ENCODE measurements at regions not wholly inside any gene's neighbourhood (a gene's known extent, or its start where the extent isn't known, plus 50 kb on each side); places are given as distances from the start of the nearest gene placed in this dataset.

- H3K9ac ChIP-seq (replicated peaks; ENCODE audit: extremely low read depth, insufficient read depth, low read length) = no peak overlapping the region
These were observed 226.7 kb upstream of the RUNX1 start for GRCh38 chr21:35275776-35276175.

DNA sequence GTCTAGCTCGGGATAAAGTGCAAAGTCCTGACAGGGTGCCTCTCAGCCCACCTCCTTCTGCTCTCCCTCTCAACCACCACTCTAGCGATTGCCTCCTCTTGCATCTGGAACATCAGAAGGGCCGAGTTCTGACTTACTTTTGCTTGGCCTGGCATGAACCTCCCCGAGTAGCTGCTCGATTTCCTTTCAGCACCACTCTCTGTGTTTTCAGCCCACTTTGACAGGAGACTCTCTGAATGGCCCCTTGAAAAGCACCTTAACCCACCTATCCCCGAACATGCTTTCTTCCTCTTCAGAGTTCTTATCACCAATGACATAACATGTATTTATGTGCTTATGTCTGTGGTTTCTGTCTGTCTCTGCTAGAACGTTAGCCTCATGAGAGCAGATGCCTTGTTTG lies 225.8 kb upstream of the RUNX1 start:
- CTCF ChIA-PET = no interaction called here
- no peak for DNase-seq (ENCODE audit: low read depth, low spot score)
- POLR2A ChIA-PET = no interaction called here
- intact Hi-C loops (cut with micrococcal nuclease) = no loop called here
- dilution Hi-C loops (cut with MboI; ENCODE audit: extremely low pct_ligation_motif_present, low sequenced_read_pairs) = no loop called here
- Histone ChIP-seq H3K4me2 (ENCODE audit: insufficient read depth, low read length) (no peak overlapping the region), H3K4me1 (ENCODE audit: control insufficient read depth, extremely low read depth, insufficient read depth, low read length) (no peaks in the 10 kb centered on the region), H4K20me1 (replicated peaks; ENCODE audit: control insufficient read depth, extremely low read depth, insufficient read depth, low read length) (no peaks in the 10 kb centered on the region), H3K9me1 (replicated peaks; ENCODE audit: control insufficient read depth, extremely low read depth, insufficient read depth, low read length) (no peaks in the 10 kb centered on the region), H3K79me2 (ENCODE audit: control insufficient read depth, insufficient read depth, low read length) (no peaks in the 10 kb centered on the region), H3K9me3 (replicated peaks; ENCODE audit: control insufficient read depth, insufficient read depth, low read length) (no peaks in the 10 kb centered on the region), H3K9ac (replicated peaks; ENCODE audit: extremely low read depth, insufficient read depth, low read length) (no peak overlapping the region), H3K27me3 (ENCODE audit: control insufficient read depth in 2 of 2, insufficient read depth in 2 of 2, low read length in 2 of 2) (no peaks in the 10 kb centered on the region), H3K36me3 (ENCODE audit: control insufficient read depth in 2 of 2, extremely low read depth in 1 of 2, insufficient read depth in 2 of 2, low read length in 2 of 2) (no peaks in the 10 kb centered on the region), H2AFZ (ENCODE audit: low read depth, low read length) (no peak overlapping the region), H3K27ac (ENCODE audit: insufficient read depth, low read depth, low read length) (no peak overlapping the region), H3K4me3 (replicated peaks in 1 of 3; ENCODE audit: insufficient read depth in 1 of 3, low read depth in 1 of 3, low read length in 3 of 3) (no peak overlapping the region)
- no peak for FAIRE-seq
- BruUV-seq (replicated peaks) = no TSS peak
- TF ChIP-seq POLR2A (IDR thresholded peaks at IDR 0.05; ENCODE audit: low read depth, low read length) = no peak
- TF ChIP-seq GATA2 (IDR thresholded peaks at IDR 0.05; ENCODE audit: insufficient read depth, insufficient read length, low read depth, low read length) = no peak
- no peak for TF ChIP-seq JUN (IDR thresholded peaks at IDR 0.05; ENCODE audit: borderline replicate concordance, insufficient read depth, insufficient read length, low read depth)
- TF ChIP-seq EZH2 (IDR thresholded peaks at IDR 0.05; ENCODE audit: borderline replicate concordance, low read depth, low read length, severe bottlenecking) = no peak
- no peak for TF ChIP-seq POLR2AphosphoS5 (IDR thresholded peaks at IDR 0.05; ENCODE audit: insufficient read depth, low read depth, low read length)
- TF ChIP-seq MAX (IDR thresholded peaks at IDR 0.05; ENCODE audit: insufficient read depth, insufficient read length) = no peak
- no peak for TF ChIP-seq MYC (IDR thresholded peaks at IDR 0.05; ENCODE audit: low read depth, low read length)
- TF ChIP-seq, protein P1, sequence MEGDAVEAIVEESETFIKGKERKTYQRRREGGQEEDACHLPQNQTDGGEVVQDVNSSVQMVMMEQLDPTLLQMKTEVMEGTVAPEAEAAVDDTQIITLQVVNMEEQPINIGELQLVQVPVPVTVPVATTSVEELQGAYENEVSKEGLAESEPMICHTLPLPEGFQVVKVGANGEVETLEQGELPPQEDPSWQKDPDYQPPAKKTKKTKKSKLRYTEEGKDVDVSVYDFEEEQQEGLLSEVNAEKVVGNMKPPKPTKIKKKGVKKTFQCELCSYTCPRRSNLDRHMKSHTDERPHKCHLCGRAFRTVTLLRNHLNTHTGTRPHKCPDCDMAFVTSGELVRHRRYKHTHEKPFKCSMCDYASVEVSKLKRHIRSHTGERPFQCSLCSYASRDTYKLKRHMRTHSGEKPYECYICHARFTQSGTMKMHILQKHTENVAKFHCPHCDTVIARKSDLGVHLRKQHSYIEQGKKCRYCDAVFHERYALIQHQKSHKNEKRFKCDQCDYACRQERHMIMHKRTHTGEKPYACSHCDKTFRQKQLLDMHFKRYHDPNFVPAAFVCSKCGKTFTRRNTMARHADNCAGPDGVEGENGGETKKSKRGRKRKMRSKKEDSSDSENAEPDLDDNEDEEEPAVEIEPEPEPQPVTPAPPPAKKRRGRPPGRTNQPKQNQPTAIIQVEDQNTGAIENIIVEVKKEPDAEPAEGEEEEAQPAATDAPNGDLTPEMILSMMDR (IDR thresholded peaks at IDR 0.05; ENCODE audit: extremely low read depth in 1 of 2, insufficient read depth in 1 of 2, low read depth in 1 of 2, low read length in 2 of 2) = no peak
- no peak for TF ChIP-seq FOS (IDR thresholded peaks at IDR 0.05; ENCODE audit: borderline replicate concordance, insufficient read depth, low read length)

More at GRCh38 chr21:35275776-35276175, 226.7 kb upstream of the RUNX1 start:
- H3K9me3 ChIP-seq (replicated peaks; ENCODE audit: control insufficient read depth, insufficient read depth, low read length) = no peaks in the 10 kb centered on the region
- H3K9me1 ChIP-seq (replicated peaks; ENCODE audit: control insufficient read depth, extremely low read depth, insufficient read depth, low read length) = no peaks in the 10 kb centered on the region
- no peak overlapping the region for H3K4me3 ChIP-seq (replicated peaks in 1 of 3; ENCODE audit: insufficient read depth in 1 of 3, low read depth in 1 of 3, low read length in 3 of 3)
- intact Hi-C loops (cut with micrococcal nuclease) (no loop called here), dilution Hi-C loops (cut with MboI; ENCODE audit: extremely low pct_ligation_motif_present, low sequenced_read_pairs) (no loop called here)
- H3K27ac ChIP-seq (ENCODE audit: insufficient read depth, low read depth, low read length) = no peak overlapping the region
- ChIA-PET POLR2A (no interaction called here), CTCF (no interaction called here)
- H3K79me2 ChIP-seq (ENCODE audit: control insufficient read depth, insufficient read depth, low read length) = no peaks in the 10 kb centered on the region
- FAIRE-seq (no peak), DNase-seq (ENCODE audit: low read depth, low spot score) (no peak)
- no TSS peak for BruUV-seq (replicated peaks)
- H3K4me2 ChIP-seq (ENCODE audit: insufficient read depth, low read length) = no peak overlapping the region
- no peaks in the 10 kb centered on the region for H3K4me1 ChIP-seq (ENCODE audit: control insufficient read depth, extremely low read depth, insufficient read depth, low read length)
- no peak overlapping the region for H2AFZ ChIP-seq (ENCODE audit: low read depth, low read length)
- H4K20me1 ChIP-seq (replicated peaks; ENCODE audit: control insufficient read depth, extremely low read depth, insufficient read depth, low read length) = no peaks in the 10 kb centered on the region
- H3K36me3 ChIP-seq (ENCODE audit: control insufficient read depth in 2 of 2, extremely low read depth in 1 of 2, insufficient read depth in 2 of 2, low read length in 2 of 2) = no peaks in the 10 kb centered on the region
- H3K27me3 ChIP-seq (ENCODE audit: control insufficient read depth in 2 of 2, insufficient read depth in 2 of 2, low read length in 2 of 2) = no peaks in the 10 kb centered on the region
- no peak for TF ChIP-seq POLR2AphosphoS5 (IDR thresholded peaks at IDR 0.05; ENCODE audit: insufficient read depth, low read depth, low read length)
- TF ChIP-seq GATA2 (IDR thresholded peaks at IDR 0.05; ENCODE audit: insufficient read depth, insufficient read length, low read depth, low read length) = no peak
- TF ChIP-seq EZH2 (IDR thresholded peaks at IDR 0.05; ENCODE audit: borderline replicate concordance, low read depth, low read length, severe bottlenecking) = no peak

Data from endothelial cell of umbilical vein (primary cell).